Transverse colon (tissue), 4 donors: ENCODE measurements at regions not wholly inside any gene's neighbourhood (a gene's known extent, or its start where the extent isn't known, plus 50 kb on each side); places are given as distances from the start of the nearest gene placed in this dataset.

Experiments
- EP300 ChIP-seq: sonication (generic); formaldehyde crosslinking; IDR thresholded peaks from one replicate; pipeline ENCODE4 v1.6.1; 2017; ENCODE audit warnings: antibody characterized with exemption, low read depth
- POLR2A ChIP-seq: fragments of 450-650 bp; IDR thresholded peaks from one replicate; pipeline ENCODE4 v1.6.1; 2016; ENCODE audit warnings: antibody characterized with exemption, mild to moderate bottlenecking, moderate library complexity
- POLR2AphosphoS5 ChIP-seq, 3 donors: sonication (generic); formaldehyde crosslinking; IDR thresholded peaks; one replicate each; pipeline ENCODE4 v1.6.1; 2016; ENCODE audit warnings: antibody characterized with exemption in 3 of 3
- TF ChIP-seq, protein P1 (sequence below), 5 experiments: fragments of 200-600 bp in 3 of 5; fragments of 450-650 bp in 2 of 5; sonication (generic) in 3 of 5; IDR thresholded peaks; 1 replicate in 2 of 5; 2 replicates in 3 of 5; pipeline ENCODE4 v1.5.1; 2016 to 2017; ENCODE audit warnings: antibody characterized with exemption in 5 of 5, inconsistent platforms in 3 of 5, mild to moderate bottlenecking in 2 of 5, moderate library complexity in 1 of 5

DNA sequence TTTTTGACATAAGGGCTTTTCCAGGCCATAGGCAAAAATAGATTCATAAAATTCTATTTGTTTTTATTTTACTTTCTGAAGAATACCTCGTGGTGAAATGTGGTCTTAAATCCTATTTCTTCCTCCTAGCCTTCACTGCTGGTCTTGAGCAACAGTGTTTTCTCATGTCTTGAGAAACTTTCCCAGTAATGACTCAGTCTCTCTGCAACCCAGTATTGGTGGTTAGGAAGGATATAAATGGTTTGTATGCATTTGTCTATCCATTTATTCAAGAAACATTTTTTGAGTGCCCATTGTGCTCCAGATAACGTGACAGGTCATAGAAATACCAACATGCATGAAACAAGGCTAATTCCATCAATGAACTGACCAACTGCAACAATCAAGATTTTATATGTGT lies 213.9 kb downstream of the TMEM114 start:
- TF ChIP-seq POLR2A (no peak), EP300 (no peak), POLR2AphosphoS5 (IDR thresholded peaks at IDR 0.05) (no peak)
- TF ChIP-seq, protein P1, sequence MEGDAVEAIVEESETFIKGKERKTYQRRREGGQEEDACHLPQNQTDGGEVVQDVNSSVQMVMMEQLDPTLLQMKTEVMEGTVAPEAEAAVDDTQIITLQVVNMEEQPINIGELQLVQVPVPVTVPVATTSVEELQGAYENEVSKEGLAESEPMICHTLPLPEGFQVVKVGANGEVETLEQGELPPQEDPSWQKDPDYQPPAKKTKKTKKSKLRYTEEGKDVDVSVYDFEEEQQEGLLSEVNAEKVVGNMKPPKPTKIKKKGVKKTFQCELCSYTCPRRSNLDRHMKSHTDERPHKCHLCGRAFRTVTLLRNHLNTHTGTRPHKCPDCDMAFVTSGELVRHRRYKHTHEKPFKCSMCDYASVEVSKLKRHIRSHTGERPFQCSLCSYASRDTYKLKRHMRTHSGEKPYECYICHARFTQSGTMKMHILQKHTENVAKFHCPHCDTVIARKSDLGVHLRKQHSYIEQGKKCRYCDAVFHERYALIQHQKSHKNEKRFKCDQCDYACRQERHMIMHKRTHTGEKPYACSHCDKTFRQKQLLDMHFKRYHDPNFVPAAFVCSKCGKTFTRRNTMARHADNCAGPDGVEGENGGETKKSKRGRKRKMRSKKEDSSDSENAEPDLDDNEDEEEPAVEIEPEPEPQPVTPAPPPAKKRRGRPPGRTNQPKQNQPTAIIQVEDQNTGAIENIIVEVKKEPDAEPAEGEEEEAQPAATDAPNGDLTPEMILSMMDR (IDR thresholded peaks at IDR 0.05), result no peak
